NCI-H1436 (cell line): ENCODE measurements at regions not wholly inside any gene's neighbourhood (a gene's known extent, or its start where the extent isn't known, plus 50 kb on each side); places are given as distances from the start of the nearest gene placed in this dataset.
"Not testable (repeated sequence)": the region's sequence is repeated elsewhere in the genome, so short reads cannot be mapped to it uniquely, and the experiment has no call there.

Experiments used
- DNase-seq: peaks from one replicate; lab custom pipeline; 2025; lab: John Stamatoyannopoulos, UW

GRCh38 chr7:83882551-83882950 is 233.6 kb upstream of the SEMA3E start:
- no peak for DNase-seq

DNA sequence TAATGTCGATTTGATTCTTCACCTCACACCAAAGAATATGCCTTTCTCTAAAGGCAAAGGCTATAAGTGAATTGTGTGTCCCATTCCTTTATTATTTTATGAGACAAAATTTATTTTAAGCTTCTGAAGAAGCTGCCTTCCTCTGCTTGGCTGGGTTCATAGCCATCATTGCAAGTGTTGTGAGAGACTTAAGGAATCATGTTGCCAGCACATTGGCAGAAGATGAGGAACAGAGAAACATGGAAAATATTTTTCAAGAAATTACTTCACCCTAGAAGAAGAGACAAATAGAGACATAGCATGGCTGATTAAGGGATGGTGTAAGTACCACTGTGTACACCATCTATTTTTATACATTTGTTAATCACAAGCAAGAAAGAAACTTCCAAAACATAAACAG is 230.1 kb upstream of the SEMA3E start:
- no peak for DNase-seq

DNA sequence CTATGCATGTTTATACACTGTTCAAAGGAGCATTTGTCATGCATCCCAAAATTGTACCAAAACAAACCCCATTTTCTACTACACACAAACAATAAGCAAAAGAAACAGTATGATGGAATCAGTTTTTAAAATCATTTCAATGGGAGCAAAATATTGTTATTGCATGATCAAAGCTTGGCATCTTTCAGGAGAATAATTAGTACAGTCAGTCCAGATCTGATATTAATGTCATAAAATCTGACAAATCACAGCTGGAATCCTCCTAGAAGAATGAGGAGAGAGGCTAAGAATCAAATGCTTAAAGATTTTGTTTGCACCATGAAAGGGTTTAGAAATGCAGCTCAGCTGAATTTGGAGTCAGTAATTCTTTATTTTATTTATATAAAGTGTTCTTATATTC is 229.7 kb upstream of the SEMA3E start:
- no peak for DNase-seq

- DNase-seq = no peak
Observed at GRCh38 chr7:83876593-83876992, 227.7 kb upstream of the SEMA3E start.

DNA sequence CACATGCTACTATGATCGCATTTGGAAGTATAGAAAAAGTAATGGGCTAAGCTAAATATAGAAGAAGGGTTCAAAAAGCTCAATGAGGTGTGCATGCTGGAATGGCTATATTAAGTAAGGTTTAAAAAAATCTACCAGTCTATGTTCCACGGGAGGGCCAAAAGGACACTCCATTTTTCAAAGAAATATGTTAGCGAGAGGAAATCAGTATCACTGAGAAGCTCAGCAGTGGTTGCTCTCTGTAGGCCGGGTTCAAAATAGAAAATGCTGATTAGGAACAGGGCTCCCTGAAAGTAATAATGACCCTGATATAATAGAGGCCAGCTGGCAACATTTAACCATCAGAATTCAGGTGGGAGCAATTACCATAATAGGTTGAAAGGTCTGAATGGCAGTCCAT is 224.5 kb upstream of the SEMA3E start:
- DNase-seq = no peak

DNA sequence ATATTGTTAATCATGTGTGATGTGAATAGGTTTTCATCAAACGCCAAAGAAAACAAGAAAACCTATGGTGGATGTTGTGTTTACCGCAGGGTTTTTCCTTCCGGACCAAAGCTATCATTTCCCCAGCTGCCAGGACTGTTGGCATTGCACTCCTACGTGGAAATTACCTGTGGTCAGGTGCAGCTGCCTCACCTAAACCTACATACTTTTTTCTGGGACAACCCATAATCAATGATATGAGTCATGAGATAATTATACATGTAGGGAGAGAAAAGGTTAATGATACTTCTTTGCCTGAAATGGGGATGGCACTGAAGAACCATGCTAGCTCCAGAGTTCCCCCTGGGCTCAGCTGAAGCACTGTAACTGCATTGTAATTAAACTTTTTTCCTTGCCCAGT is 223.6 kb upstream of the SEMA3E start:
- DNase-seq = no peak

GRCh38 chr7:83870515-83870914 is 221.6 kb upstream of the SEMA3E start:
- no peak for DNase-seq

GRCh38 chr7:83866582-83866981 is 217.6 kb upstream of the SEMA3E start:
- no peak for DNase-seq

- DNase-seq = no peak
Observed at GRCh38 chr7:83864551-83864950, 215.6 kb upstream of the SEMA3E start.

DNA sequence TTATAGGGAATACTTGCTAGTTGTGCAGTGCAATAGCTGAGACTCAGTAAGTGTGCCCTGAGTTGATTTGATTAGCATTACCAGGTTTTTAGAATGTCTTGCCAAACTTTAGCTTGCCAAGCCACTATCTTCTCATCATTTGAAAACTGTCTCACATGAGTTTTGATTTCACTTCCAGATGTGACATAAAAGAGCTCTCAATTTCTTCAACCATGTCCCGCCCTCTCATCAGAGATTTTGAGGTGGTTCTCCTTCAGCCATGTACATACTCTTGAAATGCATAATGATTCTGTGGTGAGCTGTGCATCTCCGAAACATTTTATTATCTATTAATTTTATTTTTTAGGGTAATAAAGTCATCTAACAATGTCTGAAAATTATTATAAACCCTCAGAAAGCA is 215.0 kb upstream of the SEMA3E start:
- no peak for DNase-seq

GRCh38 chr7:83861876-83862275 is 212.9 kb upstream of the SEMA3E start:
- DNase-seq = no peak

DNA sequence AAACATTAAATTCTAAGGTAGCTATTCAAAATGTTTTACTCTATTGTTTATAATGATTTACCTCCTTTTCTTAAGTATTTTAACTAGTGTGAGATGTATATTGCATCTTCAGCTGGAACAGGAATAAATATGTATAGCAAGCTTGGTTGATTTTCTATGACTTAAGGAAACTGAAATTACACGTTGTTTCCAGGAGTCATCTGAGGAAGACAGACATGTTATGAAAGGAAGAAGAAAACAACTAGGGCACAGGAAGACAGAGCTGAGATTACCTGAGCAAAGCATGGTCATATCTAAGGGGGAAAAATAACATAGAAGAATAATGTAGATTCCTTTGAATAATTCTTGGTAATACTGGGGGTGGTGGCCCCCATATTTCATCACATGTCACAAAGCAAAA is 210.9 kb upstream of the SEMA3E start:
- no peak for DNase-seq

DNA sequence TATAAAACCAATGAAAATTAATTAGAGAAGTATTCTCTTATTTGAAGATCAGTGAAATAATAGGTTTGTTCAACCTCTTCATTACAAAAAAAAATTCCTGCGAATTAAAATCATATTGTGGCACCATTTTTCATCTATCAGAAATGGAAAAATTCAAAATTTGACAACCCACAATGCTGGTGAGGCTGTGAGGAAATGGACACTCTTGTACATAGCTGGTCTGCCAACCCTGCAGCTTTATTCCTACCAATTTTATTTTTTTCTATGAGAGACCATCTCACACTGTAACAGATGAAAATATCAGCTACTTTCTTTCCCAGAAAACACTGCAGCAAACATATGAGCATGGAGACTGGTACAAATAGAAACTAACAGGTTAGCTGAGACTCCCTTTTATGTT is 208.8 kb upstream of the SEMA3E start:
- DNase-seq = no peak

- no peak for DNase-seq
Observed at GRCh38 chr7:83856094-83856493, 207.2 kb upstream of the SEMA3E start.

- DNase-seq = no peak
Observed at GRCh38 chr7:83852136-83852535, 203.2 kb upstream of the SEMA3E start.

GRCh38 chr7:83851551-83851950 is 202.6 kb upstream of the SEMA3E start:
- DNase-seq = no peak

DNA sequence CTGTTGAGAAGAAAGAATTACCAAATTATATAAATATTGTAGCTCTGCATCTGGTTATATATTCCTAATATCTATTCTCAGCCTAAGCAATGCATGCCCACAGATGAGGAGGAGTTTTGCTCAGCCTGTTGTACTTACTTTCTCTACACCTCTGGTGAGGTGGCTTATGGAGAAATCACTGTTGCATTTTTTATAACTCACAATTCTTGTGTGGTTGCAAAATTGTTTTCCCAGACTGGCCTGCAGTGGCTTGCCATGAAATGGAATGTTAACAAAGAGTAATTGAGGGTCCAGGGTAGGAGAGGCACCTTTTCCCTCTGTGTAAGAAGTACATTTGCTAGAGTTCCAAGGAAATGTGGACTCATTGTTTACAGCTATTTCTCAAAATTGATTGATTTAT is 202.0 kb upstream of the SEMA3E start:
- no peak for DNase-seq

DNA sequence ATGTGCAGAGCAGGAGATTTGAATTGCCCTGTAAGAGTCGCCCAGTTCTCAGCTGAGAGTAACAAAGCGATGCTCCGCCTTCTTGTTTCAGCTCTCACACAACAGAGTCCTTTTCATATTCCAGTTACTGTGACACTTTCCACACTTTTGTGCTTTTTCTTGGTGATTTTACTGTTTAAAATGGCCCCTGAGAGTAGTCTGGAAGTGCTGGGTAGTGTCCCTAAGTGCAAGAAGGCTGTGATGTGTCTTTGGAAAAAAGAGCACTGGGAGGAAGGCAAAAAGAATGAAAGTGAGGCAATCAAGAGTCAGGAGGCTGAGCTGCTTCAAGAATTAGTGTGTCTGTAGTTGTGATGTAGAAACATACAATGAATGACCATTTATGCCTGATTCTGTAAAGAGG is 201.2 kb upstream of the SEMA3E start:
- no peak for DNase-seq

DNA sequence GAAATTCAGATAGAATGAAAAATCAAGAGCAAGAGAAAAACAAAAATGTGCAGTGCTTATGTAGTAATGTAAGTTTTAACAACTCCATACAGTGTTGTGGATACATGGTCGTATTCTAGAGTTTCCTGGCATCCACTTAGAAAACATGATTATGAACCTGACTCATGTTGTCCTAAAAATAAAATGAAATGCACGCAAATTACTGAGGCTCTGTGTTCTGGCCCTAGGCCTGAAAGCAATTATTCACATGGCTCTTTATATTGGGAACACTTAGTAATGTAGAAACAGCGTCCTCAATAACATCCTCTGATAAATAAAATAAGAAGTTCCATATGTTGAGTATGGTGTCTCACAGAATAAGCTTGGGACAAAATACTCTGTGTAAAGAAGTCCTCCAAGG is 200.2 kb upstream of the SEMA3E start:
- DNase-seq = no peak

DNA sequence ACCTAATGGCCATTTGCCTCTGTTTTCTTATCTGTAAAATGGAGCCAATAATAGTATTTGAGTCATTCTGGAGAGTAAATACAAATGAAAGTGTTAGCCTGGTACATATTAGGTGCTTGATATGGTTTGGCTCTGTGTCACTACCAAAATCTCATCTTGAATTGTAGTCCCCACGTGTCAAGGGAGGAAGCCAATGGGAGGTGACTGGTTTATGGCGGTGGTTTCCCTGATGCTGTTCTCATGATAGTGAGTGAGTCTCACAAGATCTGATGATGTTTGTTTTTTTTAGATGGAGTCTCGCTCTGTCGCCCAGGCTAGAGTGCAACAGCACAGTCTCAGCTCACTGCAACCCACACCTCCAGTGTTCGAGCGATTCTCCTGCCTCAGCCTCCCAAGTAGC is 194.0 kb upstream of the SEMA3E start:
- no peak for DNase-seq

GRCh38 chr7:83837683-83838082 is 188.7 kb upstream of the SEMA3E start:
- DNase-seq = no peak

GRCh38 chr7:83836028-83836427 is 187.1 kb upstream of the SEMA3E start:
- DNase-seq = no peak

DNA sequence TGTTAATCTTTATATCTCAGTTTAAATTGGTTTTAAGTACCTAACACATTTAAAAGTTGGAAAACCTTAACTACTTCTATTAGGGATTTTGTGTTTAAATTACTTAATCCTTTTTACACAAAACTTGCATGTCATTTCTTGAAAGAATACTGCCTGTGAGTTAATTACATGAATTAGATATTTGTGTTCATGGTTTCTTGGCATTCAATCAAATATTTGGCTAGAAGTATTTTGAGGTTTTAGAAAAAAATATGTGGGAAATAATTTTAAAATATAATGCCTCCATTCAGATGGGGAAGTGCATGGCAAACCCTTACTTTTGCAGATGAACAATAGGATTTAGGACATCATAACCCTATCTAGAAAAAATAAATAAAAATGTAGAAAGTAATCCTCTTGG is 186.5 kb upstream of the SEMA3E start:
- DNase-seq = no peak

GRCh38 chr7:83833721-83834120 is 184.8 kb upstream of the SEMA3E start:
- DNase-seq = not testable (repeated sequence)

DNA sequence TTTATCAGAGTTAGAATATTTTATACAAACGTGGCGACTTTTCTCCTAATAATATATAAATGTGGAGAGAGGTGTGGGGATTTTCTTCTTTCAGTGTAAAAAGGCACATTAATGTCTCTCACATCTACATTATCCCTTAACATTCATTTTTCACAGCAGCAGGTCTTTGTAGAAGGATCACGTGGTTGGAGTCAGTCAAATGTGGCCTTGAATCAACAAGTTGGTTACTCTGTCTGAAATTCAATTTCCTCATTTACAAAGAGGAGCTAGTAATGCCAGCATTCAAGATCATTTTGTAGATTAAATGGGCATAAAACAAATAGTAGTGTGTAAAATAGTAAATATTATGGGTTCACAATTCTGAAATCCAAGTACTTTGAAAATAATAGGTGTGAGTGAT is 183.1 kb upstream of the SEMA3E start:
- no peak for DNase-seq
